ENCODE measurements at regions not wholly inside any gene's neighbourhood (a gene's known extent, or its start where the extent isn't known, plus 50 kb on each side); places are given as distances from the start of the nearest gene placed in this dataset.

GRCh38 chr6:88298066-88298845, 132.1 kb upstream of the CNR1 start:
- TF ChIP-seq CTCF (conservative IDR thresholded peaks at IDR 0.05), result no peak
- TF ChIP-seq ZFX (IDR thresholded peaks at IDR 0.05), result no peak
